ENCODE measurements at regions not wholly inside any gene's neighbourhood (a gene's known extent, or its start where the extent isn't known, plus 50 kb on each side); places are given as distances from the start of the nearest gene placed in this dataset.

- DNase-seq: no peak
Observed at GRCh38 chr13:73929287-73929932, 204.8 kb downstream of the KLF12 start.

GRCh38 chr13:73924607-73925006 lies 209.6 kb downstream of the KLF12 start:
- DNase-seq: no peak

GRCh38 chr13:73922493-73923393 lies 211.5 kb downstream of the KLF12 start:
- DNase-seq: no peak

GRCh38 chr13:73918691-73919090 lies 215.5 kb downstream of the KLF12 start:
- no peak for DNase-seq

- peak in 1 of 2 experiments; percentile 25 for DNase-seq
Observed at GRCh38 chr13:73913751-73914518, 220.3 kb downstream of the KLF12 start.

- DNase-seq: no peak
Observed at GRCh38 chr13:73913079-73913740, 221.0 kb downstream of the KLF12 start.

- no peak for DNase-seq
Observed at GRCh38 chr13:73911361-73911760, 222.8 kb downstream of the KLF12 start.

GRCh38 chr13:73910733-73911132 lies 223.5 kb downstream of the KLF12 start:
- DNase-seq: no peak

- no peak for DNase-seq
Observed at GRCh38 chr13:73908809-73909208, 225.4 kb downstream of the KLF12 start.

GRCh38 chr13:73904625-73905024 lies 229.6 kb downstream of the KLF12 start:
- no peak for DNase-seq

- no peak for DNase-seq
Observed at GRCh38 chr13:73903561-73903960, 230.6 kb downstream of the KLF12 start.

GRCh38 chr13:73902847-73903246 lies 231.4 kb downstream of the KLF12 start:
- DNase-seq: no peak

GRCh38 chr13:73902296-73902695 lies 231.9 kb downstream of the KLF12 start:
- no peak for DNase-seq

- DNase-seq: no peak
Observed at GRCh38 chr13:73901324-73902068, 232.7 kb downstream of the KLF12 start.

- DNase-seq: no peak
Observed at GRCh38 chr13:73900591-73900990, 233.6 kb downstream of the KLF12 start.

- no peak for DNase-seq
Observed at GRCh38 chr13:73898899-73899298, 235.3 kb downstream of the KLF12 start.

- DNase-seq: no peak
Observed at GRCh38 chr13:73898276-73898675, 235.9 kb downstream of the KLF12 start.

- no peak for DNase-seq
Observed at GRCh38 chr13:73894995-73895571, 239.1 kb downstream of the KLF12 start.

GRCh38 chr13:73893833-73894232 lies 240.4 kb downstream of the KLF12 start:
- DNase-seq: no peak

GRCh38 chr13:73891805-73892204 lies 242.4 kb downstream of the KLF12 start:
- no peak for DNase-seq

- DNase-seq: no peak
Observed at GRCh38 chr13:73883162-73883561, 251.0 kb downstream of the KLF12 start.

- DNase-seq: no peak
Observed at GRCh38 chr13:73880365-73880764, 253.8 kb downstream of the KLF12 start.
